Stimulated activated naive CD4-positive, alpha-beta T cell (primary cell): ENCODE measurements at regions not wholly inside any gene's neighbourhood (a gene's known extent, or its start where the extent isn't known, plus 50 kb on each side); places are given as distances from the start of the nearest gene placed in this dataset.

ENCODE experiments used
- DNase-seq, 6 experiments: peaks; one replicate each; lab custom pipeline; 2025; lab: John Stamatoyannopoulos, UW

DNA sequence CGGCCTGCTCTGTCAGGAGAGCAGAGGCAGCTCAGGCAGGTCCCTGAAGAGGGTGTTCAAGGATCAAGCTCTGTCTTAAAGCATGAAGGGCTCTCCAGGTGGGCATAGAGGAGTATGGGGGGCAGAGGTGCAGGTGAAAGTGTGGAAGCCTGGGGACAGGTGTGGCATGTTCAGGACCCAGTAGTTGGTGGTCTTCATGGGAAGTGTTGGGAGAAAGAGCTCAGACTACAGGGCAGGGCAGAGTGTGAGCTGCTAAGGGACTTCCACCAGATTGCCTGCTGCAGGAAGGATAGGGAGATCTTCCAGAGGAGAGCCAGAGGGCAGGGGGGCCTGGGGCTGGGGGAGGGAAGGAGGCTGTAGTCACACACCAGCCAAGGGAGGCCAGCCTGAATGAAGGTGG is 156.5 kb upstream of the GDF10 start:
- no peak for DNase-seq

DNA sequence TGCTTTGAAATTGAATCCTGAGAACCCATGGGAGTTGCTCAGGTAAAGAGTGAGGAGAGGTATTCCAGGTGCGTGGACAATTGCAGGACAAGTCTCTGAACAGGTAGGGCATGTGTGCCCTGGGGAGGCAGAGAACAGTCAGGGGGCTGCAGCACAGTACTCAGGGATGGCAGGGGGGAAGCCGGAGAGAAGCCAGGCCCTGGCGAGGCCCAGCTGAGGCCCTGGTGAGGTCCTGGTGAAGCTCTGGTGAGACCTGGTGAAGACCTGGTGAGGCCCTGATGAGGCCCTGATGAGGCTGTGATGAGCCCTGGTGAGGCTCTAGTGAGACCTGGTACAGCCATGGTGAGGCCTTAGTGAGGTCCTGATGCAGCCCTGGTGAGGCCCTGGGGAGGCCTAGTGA is 155.5 kb upstream of the GDF10 start:
- no peak for DNase-seq

DNA sequence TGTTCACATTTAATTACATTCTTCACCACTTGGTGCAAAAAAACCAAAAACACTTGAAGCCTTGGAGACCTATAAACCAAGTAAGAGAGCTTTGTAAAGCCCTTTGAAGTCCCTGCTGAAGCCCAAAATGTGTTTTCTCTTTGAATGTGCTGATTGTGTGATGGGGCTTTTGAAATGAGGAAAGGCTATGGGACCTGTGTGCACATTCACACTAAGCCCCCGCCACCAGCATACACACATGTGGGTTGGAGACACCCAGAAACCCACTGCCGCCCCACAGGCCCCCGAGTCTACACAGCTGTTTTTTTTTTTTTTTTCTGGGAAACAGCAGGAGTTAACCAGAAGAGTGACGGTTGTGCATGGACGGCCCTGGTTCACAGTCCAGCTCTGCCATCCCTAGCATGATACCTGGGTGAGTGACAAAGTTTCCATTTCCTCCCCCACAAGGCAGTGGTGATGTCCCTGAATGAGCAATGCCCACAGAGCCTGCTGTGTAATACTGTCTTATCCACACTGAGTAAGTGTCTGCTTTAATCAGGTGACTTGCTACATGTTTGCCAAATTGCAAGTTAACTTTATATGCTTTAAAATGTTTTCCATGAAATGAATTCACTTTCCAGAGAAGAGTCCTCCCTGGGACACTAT is 154.6 kb upstream of the GDF10 start:
- DNase-seq: no peak

DNA sequence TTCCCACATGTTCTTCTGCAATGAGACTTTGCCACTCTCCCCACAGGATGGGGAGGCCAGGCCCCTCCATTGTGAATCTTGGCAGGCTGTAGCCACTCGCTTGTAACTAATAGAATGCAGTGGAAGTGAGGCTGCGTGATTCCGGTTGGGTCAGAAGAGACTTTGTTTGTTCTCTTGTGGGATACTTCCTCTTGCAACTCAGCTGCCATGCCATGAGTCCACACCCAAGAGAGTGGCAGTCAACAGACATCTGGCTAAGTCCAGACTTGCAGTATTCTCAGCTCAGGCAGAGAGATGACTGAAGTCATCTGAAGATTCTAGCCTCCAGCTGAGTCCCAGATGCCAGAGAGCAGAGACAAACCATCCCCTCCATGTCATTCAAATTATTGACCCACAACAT is 153.4 kb upstream of the GDF10 start:
- DNase-seq: no peak

DNA sequence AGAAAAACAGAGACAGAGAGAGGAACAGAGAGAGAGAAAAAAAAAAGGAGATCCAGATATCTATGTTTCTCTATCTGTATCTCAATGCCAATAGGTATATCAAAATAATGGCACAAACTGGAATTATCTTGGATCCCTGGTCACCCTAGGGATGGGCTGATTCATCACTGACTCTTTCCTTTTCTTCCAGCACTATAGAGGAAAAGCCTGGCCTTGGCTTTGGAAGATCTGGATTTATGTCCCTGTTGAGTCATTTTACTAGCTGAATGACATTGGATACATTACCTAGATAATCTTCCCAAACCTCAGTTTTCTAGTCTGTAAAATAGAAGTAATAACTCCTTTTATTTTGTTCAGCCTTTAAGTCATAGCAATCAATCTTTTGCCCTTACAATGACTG is 152.8 kb upstream of the GDF10 start:
- DNase-seq: no peak

DNA sequence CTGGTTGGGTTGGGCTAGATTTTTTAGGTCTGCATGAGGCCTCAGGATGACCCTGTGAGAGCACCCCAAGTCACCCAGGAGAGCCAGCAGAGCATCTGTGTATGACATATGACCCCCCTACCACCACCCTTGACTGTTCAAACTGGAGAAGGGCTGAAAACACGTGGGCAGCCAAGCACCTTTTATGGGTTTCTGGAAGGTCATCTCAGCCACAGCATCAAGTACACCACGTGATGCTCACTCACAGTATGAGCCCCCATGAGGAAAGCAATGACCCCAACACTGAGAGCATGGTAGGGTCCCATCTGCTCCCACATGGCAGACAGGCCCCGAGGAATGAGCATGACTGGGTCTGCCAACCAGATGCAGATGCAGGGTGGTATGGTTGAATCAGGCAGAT is 149.4 kb upstream of the GDF10 start:
- no peak for DNase-seq

DNA sequence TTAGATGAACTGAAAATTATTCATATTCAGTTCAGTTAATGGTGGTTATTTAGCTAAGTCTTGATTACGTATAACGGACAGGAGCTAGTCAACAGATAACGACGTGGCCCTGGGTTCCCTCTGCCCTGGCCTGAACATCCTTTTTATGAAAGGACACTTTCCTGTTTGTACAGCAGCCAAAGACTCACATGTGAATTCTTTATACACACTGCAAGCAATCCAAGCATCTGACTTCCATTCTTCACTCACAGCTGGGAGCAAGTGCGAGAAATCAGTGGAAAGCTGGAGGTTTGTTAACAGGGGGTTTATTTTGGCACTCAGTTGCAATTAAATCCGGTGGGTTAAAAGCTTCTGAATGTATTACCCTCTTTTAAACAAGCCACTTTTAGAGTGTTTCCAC is 148.1 kb upstream of the GDF10 start:
- no peak for DNase-seq

DNA sequence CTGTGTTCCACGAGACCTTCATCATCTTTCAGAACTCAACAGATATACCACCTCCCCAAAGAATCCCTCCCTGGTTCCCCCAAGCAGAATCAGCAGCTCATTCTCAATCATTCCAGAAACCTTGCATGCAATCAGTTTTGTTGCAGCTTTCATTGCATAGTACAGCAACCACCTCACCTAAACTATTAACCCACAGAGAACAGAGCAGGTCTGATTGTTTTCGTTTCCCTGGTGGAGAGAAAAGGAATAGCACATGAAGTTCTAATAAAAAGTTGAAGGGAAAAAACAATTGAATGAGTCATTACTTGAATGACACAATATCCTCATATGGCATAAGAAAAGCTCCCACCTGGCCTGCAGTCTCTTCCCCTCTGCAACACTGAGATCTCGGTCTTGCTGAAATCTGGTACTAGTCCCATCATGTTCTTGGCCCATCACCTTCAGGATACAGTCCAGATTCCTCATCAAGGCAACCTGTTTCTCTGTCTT is 147.1 kb upstream of the GDF10 start:
- no peak for DNase-seq

DNA sequence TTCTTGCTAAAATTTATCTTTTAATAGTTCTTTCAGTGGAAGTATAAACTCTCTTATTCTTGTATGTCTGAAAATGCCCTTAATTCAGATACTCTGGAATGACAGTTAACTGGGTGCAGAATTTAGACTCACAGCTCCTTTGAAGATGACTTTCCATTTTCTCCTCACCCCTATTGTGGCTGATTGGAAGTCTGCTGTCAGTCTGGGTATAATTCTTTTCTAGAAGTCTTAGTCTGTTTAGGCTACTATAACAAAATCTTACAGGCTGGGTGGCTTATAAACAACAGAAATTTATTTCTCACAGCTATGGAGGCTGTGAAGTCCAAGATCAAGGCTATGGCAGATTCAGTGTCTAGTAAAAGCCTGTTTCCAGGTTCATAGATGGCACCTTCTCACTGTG is 145.2 kb upstream of the GDF10 start:
- no peak for DNase-seq

DNA sequence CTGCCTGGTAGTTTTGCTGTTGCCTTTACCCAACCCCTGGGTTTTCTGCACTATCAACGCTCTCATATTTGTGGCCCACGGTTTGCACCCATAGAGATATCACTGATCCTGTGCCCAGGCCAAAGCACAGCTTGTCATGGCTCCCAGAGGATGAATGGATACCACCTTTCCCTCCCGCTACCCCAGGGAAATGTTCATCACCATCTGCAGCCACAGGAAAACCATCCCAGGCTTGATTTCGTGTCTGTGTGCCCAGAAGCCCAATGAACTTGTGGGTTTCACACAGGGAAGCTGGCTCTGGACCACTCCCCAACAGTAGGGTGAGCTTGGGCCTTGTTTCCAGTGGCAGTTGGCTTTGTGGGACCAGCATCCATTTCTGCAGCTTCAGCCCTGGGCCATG is 143.1 kb upstream of the GDF10 start:
- DNase-seq: no peak

DNA sequence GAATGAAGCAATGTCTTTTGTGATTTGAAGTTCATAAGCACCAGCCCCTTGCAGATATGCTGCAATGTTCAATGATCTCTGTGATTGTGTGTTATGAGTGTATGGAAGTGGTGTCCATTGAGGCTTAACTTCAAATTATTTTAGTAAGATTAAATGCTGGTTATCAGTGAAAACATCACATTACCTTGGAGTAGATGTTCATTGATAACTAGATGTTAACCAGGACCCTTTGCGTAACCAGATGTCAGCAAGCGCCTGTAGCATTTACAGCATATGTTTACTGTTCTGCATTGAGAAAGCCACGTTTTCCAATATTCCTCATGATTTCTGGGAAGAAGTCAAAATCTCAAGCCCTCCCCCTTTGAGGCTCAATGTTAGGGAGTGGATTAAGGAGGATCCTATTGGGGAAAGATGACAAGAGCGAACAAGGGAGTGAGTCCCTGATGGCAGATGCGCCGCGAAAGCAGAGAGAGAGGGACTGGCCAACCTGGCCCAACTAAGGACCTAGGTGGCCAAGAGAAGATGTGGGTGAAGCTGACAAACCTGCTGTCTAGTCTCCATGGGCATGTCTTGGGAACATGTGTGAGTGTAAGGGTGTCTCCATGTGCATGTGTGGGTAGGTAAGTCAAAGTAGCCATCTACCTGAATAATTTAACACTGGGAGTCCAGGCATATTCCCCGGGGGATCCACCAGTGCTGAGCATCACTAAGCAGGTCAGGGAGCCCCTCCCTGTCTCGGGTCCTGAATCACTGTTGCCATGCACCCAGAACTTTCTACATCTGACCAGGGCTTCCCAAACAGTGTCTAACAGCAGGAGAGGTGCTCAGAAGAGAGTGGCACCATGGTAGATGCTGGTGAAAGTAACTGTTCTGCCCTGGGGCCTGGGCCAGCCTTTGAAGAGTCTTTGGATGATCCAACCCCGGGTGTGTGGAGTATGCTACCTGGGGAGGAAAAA is 141.6 kb upstream of the GDF10 start:
- no peak for DNase-seq

DNA sequence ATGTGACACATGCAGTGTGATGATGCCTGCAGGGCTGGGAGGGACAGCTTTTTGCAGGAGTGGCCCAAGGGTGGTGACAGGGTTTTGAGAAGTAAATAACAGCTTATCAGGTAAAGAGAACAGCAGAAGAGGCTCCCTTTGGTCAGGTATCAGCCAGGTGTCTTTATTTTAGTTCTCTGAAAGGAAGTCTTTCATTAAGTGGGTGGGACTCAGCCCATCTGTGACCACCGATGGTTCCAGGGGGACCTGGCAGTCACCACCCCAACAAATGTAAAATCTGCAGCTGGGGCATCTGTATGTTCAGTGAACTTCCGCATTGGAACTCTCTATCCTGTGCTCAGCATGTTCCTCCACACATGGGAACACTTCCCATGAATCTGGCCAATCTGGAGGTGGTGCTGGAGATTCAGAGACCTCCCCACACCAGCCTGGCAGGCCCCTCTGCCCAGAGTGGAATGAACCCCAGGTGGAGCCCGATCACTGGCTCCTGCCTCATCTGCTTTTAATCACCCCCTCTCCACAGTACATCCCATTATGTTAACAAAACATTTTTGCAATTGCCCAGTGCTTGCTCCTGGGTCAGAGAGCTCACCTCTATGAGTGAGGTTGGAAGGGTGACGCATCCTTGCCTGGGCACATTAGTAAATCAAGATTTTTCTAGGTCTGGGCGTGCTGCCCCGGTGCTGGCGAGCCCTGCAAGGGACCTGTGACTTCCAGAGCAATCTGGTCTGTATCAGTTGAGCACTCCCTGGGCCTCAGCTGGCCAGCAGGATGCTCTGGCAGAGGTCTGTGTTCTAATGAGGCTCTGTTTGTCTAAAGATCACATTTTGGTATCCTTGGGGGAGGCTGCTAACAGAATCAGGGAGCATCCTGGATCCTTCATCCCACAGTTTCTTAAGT is 140.4 kb upstream of the GDF10 start:
- DNase-seq: no peak

DNA sequence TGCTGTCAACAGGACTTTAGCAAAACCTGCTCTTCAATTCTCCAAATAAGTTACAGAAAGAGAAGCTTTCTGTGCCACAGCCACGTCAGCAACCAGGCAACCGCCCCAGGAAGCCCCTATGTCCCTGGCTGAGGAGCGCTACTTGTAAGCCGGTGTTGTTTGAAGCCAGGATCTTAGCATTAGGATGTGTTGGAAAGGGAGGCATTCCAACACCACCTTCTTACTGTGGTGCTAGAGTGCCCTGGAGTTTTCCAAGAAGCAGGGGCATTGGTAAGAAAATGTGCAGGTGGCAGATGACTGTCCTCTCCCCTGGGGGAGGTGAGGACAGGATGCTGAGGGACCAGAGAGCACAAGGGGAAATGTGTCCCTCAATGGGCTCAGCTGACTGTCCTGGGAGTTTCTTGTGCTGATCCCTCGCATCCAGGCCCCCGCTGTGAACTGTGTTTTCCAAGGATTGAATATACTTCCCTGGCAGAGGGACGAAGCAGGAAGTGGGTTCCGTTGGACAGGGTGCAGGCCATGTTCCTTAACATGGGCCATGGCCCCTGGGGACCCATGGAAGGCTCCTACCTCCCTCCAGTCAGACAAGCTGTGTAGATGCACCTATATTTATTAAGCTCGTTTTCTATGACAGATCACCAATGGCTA is 139.6 kb upstream of the GDF10 start:
- no peak for DNase-seq

DNA sequence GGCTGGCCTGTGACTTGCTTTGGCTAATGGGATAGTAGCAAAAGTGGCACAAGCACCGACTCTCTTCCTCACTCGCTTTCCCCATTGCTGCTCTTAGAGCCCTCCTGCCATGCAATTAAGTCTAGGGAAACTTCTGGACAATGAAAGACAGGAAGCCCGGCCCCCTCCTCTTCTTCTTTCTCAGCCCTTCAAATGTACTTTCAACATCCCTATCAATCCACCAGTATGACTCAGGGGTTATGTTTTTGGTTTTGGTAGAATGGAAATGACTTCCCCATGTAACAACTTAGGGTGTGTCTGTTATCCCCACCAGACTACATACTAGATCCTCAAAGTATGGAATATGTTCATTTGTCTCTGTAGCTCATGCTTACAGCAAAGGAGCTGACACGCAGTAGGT is 139.0 kb upstream of the GDF10 start:
- DNase-seq: no peak

DNA sequence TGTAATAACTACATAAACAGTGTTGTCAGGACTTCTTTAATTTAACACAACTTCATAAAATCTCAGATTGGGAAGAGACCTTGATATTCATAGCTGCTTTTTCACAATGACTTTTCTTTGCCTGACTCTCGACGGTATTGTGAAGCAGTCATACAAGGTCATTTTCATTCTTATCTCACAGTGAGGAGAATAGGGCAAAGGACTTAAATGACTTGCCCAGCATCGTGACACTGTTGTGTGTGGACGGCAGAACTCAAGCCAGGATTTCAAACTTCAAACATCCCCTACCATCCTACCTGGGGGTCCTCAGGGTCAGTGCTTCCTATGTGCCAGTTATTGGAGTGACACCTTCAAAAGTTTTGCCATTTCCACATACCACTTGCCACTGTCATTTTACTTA is 138.5 kb upstream of the GDF10 start:
- DNase-seq: no peak

DNA sequence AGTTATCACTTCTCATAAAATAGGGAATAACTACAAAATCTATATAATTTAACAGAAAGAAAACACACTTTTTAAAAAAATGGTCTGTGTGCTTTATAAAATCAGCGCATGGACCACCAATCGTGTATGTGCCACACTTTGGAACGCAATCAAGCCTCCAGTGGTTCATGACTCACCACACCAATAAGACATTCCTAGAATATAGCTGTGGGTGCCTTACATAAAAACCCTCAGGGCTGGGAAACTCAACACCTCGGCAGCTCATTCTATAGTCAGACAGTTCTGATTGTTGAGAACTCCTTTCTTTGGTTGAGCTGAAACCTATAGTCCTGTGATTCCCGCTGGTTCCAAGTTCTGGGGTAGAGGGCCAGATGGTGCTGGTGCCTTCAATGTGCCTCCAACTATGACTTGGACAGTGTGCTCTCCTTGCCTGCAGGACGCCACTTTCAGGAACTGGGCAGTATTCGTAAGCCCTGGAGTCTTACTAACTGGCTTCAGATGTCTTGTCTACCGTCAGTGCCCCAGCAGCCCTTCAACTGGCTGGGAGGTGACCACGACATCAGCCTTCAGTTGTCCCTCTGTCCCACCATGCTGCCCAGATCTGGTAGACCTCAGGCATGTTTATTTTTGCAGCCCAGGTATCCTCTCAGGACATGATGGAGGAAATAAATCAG is 135.7 kb upstream of the GDF10 start:
- no peak for DNase-seq

DNA sequence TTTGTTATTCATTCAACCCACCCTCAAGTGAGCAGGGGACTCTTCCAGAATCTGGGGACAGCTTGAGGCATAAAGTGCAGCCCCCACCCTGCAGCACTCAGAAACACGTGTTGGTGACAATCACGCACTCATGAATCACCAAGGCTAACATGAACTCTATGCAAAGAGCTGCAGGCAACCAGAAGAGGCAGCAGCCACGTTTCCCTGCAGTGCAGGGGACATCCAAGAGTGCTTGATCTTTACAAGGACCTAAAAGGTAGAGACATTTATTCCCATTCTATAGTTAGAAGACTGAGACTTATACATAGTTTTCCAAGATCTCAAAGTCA is 135.2 kb upstream of the GDF10 start:
- DNase-seq: no peak

DNA sequence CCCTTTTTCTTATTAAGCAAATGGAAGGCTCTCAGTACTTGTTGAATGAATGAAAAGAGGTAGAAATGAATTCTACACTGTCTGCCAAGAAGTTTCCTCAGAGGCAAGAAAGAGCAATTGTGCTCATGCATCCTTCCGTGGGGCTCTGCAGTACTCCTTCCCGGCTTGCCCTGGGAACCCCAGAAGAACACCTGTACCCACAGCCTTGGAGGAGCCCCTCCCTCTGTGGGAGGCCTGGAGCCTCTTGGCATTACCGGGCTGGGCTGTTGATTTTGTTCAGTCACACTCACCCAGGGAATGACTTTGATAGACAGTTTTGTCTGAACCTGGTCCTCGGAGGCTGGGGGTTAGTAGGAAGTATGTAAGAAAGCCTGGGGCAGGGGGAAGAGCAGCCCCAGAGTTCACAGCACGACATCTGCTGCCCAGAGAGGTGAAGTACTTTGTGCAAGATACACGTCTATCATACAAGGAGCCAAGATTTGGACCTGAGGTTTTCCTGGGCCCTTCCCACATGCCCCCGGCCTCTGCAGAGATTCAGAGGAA is 134.8 kb upstream of the GDF10 start:
- DNase-seq: peak in 2 of 6 experiments; percentile 35 to 49

DNA sequence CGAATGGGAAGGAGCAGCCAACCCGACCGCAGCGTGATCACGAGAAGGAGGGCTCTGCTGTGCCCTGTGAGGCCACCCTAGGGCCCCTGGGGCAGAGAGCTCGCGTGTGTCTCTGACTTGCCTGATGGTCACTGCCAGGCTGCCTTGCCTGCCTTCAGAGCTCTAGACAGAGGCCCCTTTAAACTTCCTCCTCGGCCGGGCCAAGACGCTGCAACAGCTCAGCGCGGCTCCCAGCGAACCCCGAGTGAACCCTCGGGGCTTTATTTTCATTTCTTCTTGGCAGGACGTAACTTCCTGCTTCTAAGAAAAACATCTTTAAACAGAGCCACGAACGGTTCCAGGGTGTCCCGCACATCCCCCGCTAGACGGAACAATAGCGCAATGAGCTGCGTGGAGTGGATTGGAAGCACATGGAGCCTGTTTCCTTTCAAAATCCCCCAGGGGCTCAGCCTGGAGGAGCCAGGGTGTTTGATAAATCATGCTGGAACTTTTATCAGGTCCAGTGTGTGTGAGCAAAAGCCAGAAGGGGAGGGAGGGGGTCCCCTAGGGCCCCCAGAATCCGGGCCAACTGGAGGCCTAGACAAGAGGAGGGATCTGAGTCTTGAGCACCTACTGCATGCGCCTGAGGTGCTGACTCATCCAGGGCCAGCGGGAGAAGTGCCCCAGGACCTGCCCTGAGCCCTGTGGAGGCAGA is 134.1 kb upstream of the GDF10 start:
- DNase-seq: peak; percentile 21 to 82 (median 54)

DNA sequence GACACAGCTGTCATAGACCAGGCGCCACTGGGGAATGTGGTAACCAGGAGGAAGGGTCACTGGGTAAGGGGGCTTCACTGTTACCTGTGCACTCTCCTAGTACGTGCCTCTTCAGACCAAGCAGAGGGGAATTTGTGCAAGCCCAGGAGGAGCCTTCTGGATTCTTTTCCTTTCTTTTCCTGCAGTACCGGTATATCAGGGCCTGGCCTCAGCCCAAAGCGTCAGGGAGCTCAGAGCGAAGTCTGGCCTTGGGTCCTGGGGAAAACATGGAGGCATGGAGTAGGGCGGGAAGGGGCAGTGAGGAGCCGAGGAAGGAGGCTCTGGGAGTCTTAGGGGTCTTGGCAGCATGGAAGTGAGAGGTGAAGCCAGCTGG is 133.6 kb upstream of the GDF10 start:
- no peak for DNase-seq
